GM19099 (cell line): ENCODE measurements at regions not wholly inside any gene's neighbourhood (a gene's known extent, or its start where the extent isn't known, plus 50 kb on each side); places are given as distances from the start of the nearest gene placed in this dataset.

Source experiments
- POLR2A ChIP-seq: IDR thresholded peaks from 3 replicates; pipeline ENCODE4 v1.6.1; 2011; ENCODE audit warnings: low read depth; ENCODE audit not compliant: insufficient read length; ENCODE audit errors: extremely low read depth

DNA sequence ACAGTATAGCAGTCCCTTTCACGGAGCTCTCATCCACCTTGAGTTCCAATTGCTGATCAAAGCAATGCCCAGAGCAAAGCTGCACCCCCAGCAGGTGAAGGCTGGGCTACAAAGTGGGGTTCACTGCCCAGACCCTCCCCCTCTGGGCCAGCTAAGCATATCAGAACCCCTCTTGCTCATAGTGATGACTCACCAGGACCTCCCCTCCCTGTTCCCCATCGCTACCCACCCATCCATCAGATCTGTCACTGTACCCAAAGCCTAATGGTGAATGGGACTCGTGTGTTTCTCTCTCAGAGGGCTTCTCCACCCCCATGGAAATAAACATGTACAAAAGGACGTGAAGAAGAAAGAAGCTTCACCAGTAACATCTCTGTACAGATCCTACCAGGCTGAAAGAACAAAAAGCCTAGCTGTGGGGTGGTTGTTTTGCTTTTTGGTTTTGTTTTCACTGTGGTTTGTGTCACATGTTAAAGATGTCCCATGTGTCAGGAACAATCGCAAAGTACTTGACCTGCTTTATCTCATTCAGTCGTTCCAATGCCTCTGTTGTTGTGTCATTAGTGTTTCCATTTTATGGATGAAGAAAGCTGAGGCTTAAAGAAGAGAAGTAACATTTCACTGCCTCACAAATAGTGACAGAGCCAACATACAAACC lies 518.5 kb downstream of the CD83 start:
- TF ChIP-seq POLR2A = no peak

DNA sequence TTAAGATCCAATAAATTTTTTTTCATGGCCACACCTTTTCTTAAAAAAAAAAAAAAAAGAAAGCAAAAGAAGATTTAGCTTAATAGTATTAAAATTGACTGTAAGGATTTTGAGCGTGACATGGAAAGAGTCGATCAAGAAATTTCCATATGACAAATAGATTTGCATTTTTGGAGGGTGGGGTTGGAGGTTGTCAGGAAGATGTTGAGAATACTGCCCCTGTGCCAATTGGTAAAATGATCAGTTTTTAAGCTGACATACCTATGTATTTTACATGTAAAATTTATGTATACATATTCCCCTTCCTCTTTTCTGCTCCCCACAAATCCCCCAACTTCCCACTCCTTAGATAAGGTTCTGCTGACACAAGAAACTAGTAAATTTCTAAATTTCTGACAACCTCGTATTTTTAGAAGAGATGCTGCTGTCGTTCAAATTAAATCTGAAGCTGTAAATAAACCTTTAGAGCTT lies 520.9 kb downstream of the CD83 start:
- no peak for TF ChIP-seq POLR2A

DNA sequence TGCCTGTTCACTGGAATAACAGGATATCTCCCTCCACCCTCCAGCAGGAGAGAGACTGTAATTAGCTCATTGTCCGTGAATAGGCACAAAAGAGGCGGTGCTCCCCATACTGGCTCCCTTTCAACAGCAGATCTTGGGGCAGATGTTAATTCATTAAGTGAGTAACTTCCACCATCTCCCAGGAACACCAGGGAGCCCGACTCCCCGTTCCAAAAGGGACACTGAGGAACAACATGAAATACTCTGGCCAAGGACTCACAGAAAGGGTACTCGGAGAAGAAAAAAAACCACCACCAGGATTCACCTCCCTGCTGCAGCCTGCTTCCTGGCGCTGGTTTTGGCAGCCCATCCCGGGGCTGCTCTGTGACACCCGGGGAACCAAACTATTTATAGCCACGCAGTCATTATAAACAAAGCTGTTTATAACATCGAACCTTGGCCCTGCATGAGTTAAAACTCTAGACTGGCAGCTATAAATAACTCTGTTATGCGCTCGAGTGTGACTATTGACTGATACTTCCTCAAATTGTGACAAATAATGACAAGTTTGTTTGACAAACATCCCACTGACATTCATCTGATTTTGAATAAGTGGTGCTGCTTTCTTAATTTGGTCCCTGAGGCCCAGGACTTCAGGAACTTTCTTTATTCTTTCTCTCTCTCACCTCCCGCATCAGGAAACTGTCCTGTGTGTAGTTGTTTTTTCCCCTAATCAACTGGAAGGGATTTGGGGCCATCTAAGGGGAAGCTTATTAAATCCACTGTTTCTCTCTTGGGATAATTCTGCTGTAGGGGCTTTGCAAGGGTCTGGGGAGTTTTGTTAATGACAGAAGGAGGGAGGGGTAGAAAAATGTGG lies 521.6 kb downstream of the CD83 start:
- no peak for TF ChIP-seq POLR2A

DNA sequence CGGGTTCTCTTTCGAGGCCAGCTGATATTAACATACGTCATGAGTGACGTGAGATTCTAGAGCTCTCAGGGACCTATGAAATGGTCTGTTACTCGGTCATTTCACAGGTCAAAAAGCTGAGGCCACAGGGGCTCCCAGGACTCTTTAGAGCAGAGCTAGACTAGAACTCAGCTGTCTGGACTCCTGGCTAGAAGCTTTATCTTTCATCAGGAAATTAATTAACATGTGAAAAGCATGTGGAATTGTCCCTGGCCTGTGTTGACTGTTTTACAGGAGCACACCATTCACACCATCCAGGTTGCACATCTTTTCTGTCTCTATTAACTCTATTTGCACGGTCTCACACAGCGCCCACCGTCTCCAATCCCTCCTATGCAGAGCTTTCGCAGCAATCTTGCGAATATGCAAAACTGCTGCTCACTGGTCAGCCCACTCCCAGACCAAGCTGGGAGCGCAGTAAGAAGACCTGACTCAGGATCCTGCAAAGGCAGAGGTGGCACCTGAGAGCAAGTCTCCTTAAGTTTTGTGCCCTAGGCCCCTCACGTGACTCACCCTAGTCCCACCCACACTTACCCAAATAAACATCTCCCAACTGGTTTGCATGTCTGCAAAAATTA lies 522.5 kb downstream of the CD83 start:
- TF ChIP-seq POLR2A = no peak

DNA sequence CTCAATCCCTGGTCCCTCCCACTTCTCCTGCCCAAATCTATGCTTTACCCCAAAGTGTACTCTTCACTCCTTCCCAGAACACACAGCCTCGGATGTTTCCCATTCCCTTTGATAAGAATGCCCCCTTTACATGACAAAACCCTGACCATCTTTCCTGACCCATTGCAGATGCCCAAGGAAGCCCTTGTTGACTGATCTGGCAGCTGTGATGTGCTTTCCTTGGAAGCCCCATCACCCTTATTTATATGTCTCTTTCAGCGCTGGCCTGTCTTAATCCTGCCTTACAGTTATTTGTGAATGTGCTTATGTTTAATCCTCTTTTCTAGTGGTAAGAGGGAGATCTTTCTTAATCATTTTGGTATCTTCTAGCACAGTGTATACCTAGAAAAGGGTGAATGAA lies 523.1 kb downstream of the CD83 start:
- TF ChIP-seq POLR2A = no peak

DNA sequence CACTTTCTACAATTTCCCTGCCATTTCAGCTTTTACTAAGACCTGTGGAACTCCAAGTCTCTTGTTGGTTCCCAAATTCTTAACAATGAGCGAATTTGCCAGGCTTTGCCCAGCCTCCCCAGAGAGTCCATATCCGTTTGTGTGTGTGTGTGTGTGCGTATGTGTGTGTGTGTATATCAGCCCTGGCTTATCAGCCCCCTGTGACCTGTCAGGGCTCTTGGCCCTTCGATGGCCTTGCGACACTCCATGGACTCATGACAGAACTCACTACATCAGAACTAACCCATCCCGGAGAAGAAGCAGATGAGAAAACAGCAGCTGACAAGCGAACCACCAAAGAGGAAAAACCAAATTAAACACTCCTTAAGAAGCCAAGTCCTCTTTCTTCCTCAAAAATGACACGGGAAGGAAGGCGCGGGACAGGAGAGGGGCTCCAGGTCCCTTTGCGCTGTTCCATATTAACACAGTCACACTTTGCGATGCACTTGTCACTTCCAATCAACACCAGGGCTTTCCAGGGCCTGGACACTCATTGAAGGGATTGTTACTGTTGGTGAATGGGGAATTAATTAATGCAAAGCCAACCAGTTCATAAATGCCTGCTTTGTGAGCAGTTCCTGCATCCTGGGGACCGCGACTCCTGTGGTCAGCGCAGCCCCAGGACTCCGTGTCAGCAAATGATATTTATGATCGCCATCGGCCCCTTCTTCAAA lies 524.0 kb downstream of the CD83 start:
- no peak for TF ChIP-seq POLR2A

DNA sequence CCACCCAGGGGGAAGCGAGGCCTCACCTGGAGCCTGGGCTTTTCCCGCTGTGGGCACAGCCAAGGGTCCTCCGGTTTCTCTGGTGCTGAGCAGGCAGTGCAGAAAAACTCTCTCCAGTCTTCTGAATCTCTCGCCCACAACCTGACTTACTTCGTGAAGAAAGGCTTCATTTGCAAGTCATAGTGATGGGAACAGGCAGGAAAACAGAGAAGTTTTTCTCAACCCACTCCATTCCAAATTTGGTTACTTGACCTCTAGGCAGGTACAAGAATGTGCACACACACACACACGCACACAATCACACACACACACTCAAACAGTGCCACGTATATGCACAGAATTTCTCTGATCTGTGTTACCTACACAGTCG lies 524.5 kb downstream of the CD83 start:
- TF ChIP-seq POLR2A = no peak

DNA sequence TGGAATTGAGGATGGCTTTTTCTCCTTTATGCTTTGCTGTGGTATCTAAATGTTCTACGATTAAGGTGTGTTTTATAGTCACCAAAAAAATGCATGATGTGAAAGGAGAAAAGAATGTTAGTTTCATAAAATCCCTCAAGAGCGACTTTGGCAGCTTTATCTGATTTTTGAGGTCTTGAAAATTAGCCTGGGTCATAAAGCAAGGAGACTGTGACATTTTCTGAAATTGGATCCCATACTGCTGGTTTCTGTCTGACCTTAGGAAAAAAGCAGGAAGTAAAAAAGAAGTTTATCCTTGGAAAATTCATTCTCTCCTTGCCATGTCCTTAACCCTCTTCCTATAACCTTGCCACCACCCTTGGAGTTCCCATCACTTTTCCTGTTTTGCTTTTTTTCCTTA lies 525.3 kb downstream of the CD83 start:
- no peak for TF ChIP-seq POLR2A

DNA sequence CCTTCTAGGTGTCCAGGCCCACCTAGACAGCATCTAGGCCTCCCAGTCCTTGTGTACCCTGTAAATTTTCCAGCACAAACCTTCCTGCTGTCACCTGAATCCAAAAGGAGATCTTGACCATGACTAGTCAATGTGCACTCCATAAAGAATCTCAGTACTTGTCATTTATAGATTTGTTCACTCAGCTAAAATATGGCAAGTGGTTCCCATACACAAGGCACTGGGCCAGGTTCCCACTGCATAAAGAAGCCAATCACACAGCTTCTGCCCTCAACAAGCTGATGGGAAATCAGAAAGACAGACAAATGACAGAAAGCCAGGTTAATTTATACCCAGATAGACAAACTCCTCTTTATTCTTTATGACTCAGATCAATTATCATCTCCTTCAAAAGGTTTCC lies 526.8 kb downstream of the CD83 start:
- no peak for TF ChIP-seq POLR2A

DNA sequence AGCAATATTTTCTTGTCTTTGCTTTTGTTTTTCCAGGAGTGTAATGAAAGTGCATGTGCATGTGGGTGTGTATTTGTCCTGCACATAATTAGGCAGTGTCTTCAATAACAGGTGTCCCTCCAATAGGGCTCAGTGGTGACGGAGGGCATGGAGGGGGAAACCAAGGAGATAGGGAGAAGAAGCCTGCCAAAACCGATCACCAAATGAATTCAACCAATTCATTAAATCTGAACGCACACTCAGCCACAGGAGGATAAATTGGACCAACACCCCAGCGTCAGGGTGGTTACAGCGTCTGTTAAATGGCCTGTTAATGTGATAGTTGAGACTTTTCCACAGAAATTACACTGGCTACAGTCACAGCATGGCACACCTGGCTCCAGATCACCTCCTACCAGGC lies 527.6 kb downstream of the CD83 start:
- TF ChIP-seq POLR2A = no peak

DNA sequence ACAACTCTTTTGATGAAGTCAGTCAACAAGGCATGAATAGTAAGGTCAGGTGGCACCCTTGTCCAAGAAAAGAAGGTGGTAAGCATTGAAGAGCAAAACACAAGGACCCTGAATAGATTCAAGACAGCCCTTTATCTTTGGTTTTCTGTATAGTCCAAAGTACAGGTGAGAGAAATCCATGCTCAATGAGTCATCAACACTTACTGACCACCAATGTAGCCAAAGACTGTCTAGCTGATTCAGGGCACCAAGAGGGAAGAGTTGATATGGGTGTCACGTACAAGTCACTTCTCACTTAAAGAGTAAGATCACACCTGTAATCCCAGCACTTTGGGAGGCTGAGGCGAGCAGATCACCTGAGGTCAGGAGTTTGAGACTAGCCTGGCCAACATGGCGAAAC lies 528.3 kb downstream of the CD83 start:
- no peak for TF ChIP-seq POLR2A

DNA sequence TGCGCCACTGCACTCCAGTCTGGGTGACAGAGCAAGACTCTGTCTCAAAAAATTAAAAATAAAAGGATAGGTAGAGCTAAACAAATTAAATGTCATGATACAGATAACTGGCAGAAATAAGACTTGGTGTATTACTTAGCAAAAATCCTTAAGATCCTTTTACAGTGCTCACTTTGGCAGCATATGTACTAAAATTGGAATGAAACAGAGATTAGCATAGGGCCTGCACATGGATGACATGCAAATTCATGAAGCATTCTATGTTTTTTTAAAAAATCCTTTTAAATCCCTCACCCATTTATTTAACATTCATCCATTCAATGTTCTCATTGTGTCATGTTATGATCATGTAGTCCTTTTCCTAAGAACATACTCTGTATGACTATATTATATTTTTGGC lies 528.8 kb downstream of the CD83 start:
- TF ChIP-seq POLR2A = no peak

DNA sequence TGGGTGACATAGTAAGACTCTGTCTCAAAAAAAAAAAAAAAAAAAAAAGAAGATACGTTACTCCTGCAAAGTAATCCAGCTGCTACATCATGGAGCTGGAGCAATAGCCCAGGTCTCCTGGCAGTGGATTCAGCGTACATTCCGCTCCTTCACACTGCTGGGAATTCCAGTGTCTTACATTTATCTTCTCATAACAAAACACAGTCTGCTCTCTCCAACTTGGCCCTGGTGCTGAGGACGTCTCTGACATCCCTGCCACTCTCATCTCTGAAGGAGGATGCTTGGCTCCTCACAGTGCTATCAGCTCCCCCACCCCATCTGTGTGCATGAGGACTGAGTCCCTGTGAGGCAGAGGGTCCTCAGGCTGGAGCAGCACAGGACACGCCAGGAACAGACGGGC lies 529.8 kb downstream of the CD83 start:
- TF ChIP-seq POLR2A = no peak

DNA sequence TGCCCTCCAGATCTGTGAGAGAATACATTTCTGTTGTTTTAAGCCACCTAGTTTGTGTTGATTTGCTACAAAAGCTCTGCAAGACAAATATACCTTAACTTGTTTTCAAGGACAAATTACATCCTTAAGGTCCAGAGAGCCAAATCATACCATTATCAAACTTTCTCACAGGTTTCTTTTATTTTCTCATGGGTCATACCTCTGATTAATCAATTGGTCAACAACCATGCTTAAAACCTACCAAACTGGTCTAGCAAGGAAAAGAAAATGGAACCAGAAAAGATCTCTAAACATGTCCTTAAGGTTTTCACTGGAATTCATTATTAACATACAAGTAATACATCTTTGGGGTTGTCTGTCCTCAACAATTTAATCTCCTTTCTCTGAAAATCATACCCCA lies 535.0 kb downstream of the CD83 start:
- TF ChIP-seq POLR2A = no peak
